Adrenal gland (tissue), 5 donors: ENCODE measurements at regions not wholly inside any gene's neighbourhood (a gene's known extent, or its start where the extent isn't known, plus 50 kb on each side); places are given as distances from the start of the nearest gene placed in this dataset.

ENCODE experiments used
- POLR2A ChIP-seq, 2 donors: fragments of 450-650 bp; IDR thresholded peaks; one replicate each; pipeline ENCODE4 v1.6.1; 2017; ENCODE audit warnings: antibody characterized with exemption in 2 of 2, mild to moderate bottlenecking in 2 of 2, moderate library complexity in 1 of 2
- TF ChIP-seq, protein P1 (sequence below), 6 experiments: fragments of 450-650 bp in 4 of 6; fragments of 200-600 bp in 2 of 6; sonication (generic) in 1 of 6; IDR thresholded peaks; 1 replicate in 5 of 6; 2 replicates in 1 of 6; pipeline versions ENCODE4 v1.5.1 to v1.8.0; 2016 to 2021; ENCODE audit warnings: antibody characterized with exemption in 6 of 6, mild to moderate bottlenecking in 2 of 6, moderate library complexity in 1 of 6
- donor health status: DM: no; HTN: no; CAD: no.

GRCh38 chr4:27129871-27130366 is 269.3 kb downstream of the STIM2 start:
- TF ChIP-seq POLR2A (IDR thresholded peaks at IDR 0.05): no peak
- TF ChIP-seq, protein P1, sequence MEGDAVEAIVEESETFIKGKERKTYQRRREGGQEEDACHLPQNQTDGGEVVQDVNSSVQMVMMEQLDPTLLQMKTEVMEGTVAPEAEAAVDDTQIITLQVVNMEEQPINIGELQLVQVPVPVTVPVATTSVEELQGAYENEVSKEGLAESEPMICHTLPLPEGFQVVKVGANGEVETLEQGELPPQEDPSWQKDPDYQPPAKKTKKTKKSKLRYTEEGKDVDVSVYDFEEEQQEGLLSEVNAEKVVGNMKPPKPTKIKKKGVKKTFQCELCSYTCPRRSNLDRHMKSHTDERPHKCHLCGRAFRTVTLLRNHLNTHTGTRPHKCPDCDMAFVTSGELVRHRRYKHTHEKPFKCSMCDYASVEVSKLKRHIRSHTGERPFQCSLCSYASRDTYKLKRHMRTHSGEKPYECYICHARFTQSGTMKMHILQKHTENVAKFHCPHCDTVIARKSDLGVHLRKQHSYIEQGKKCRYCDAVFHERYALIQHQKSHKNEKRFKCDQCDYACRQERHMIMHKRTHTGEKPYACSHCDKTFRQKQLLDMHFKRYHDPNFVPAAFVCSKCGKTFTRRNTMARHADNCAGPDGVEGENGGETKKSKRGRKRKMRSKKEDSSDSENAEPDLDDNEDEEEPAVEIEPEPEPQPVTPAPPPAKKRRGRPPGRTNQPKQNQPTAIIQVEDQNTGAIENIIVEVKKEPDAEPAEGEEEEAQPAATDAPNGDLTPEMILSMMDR (IDR thresholded peaks at IDR 0.05): no peak
